Ovary (tissue), 7 donors: ENCODE measurements at regions not wholly inside any gene's neighbourhood (a gene's known extent, or its start where the extent isn't known, plus 50 kb on each side); places are given as distances from the start of the nearest gene placed in this dataset.

ENCODE experiments used
- DNase-seq, 5 donors: peaks; one replicate each; pipeline ENCODE4 v3.0.0-alpha.2; 2019 to 2020
- H3K27ac ChIP-seq, 2 donors: fragments of 200-600 bp; one replicate each; pipeline versions ENCODE4 v1.5.1 to v1.8.0; 2019 to 2022
- H3K27me3 ChIP-seq: fragments of 200-600 bp; one replicate; pipeline ENCODE4 v1.8.0; 2022
- H3K36me3 ChIP-seq: fragments of 200-600 bp; sonication (generic); one replicate; pipeline ENCODE4 v1.5.1; 2019
- H3K4me1 ChIP-seq: one replicate; pipeline ENCODE4 v1.8.1; 2013; ENCODE audit warnings: mild to moderate bottlenecking, moderate library complexity; ENCODE audit not compliant: insufficient read depth
- H3K4me3 ChIP-seq: fragments of 200-600 bp; sonication (generic); one replicate; pipeline ENCODE4 v1.5.1; 2017
- H3K9me3 ChIP-seq, 2 donors: fragments of 200-600 bp in 1 of 2; sonication (generic) in 1 of 2; one replicate each; pipeline versions ENCODE4 v1.5.1 to v1.8.1; 2013 to 2019; ENCODE audit warnings: mild to moderate bottlenecking in 1 of 2, moderate library complexity in 1 of 2
- EP300 ChIP-seq: sonication (generic); formaldehyde crosslinking; IDR thresholded peaks from one replicate; pipeline ENCODE4 v1.6.1; 2017; ENCODE audit warnings: antibody characterized with exemption
- POLR2A ChIP-seq: fragments of 450-650 bp; IDR thresholded peaks from one replicate; pipeline ENCODE4 v1.6.1; 2017; ENCODE audit warnings: antibody characterized with exemption, mild to moderate bottlenecking, moderate library complexity
- WGBS, 3 donors: extraction: QIAGEN DNeasy Blood & Tissue Kit in 1 of 3; methylation state at CpG; one replicate each; pipeline versions ENCODE4 v1.1.5 to v1.1.7; 2013 to 2017; 5-methylcytosine and 5-hydroxymethylcytosine counted together
- intact Hi-C, 4 donors: fragments of 100-400 bp; cut with DNase I; formaldehyde crosslinking; loops; one replicate each; pipeline versions ENCODE4 v1.11.0 to v1.15.1; 2022 to 2023
- TF ChIP-seq, protein P1 (sequence below), 3 donors: fragments of 450-650 bp in 2 of 3; fragments of 200-600 bp in 1 of 3; IDR thresholded peaks; one replicate each; pipeline versions ENCODE4 v1.5.1 to v1.8.0; 2016 to 2022; ENCODE audit warnings: antibody characterized with exemption in 3 of 3, mild to moderate bottlenecking in 1 of 3
- donor health status: DM: no; HTN: no; CAD: no; lungs with moderate emphysema.
- donor health status: DM: no; HTN: no; CAD: no.
- donor health status: Bipolar disorder and iron deficiency.
- donor health status: DM: no; HTN: no; CAD: no.
- donor health status: DM: yes; HTN: yes; CAD: no.

DNA sequence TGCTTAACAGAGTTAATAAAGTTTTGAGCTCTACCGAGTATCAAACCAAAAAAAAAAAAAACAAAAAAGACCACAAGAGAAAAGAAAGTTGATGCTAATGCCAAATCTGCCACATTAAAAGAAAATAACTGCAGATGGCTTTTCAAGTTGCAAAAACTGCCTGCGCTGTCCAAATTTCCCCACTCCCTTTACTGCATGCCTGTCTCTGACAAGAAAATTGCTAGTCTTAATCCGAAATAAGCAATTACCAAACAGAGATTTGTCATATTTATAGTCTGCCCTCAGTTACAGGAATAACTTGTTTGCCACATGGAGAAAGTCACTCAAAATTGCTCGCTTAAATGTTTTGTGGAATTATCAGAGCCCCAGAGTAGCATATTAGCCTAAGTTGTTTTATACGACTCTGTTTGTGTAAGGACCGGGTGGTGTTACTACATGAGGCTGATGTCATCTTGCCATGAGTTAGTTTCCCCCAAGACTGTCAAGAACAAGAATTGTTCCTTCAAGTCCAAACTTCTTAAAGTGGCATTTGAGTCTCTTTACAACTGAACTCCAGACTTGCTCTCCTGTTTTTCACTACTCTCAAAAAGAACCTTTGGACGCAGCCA, 160.9 kb downstream of the CEP120 start:
- H3K4me3 ChIP-seq, result no peak overlapping the region
- H3K9me3 ChIP-seq, result no peaks in the 10 kb centered on the region

DNA sequence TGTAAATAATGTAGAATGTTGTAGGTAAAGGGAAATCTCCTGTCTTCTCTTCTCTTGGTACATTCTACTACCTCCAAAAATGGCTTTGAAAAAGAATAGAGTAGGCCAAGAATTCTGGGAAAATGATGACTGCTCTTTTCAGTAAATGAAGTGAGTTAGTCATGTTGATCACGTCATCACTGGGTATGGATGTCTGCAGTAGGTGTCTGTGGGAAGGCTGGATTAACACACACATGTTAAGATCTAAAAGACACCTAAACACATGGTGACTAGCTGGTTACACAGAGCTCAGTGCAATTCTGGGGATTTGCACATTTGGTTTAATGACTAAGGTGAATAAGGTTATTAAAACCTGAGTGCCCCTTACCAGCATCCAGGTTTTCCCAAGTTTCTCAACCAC, 161.5 kb downstream of the CEP120 start:
- WGBS, 3 donors, result 65 to 81% (median 68%) methylated on average over 1 of the region's 1 CpG
- TF ChIP-seq POLR2A (no peak), EP300 (no peak)
- TF ChIP-seq, protein P1, sequence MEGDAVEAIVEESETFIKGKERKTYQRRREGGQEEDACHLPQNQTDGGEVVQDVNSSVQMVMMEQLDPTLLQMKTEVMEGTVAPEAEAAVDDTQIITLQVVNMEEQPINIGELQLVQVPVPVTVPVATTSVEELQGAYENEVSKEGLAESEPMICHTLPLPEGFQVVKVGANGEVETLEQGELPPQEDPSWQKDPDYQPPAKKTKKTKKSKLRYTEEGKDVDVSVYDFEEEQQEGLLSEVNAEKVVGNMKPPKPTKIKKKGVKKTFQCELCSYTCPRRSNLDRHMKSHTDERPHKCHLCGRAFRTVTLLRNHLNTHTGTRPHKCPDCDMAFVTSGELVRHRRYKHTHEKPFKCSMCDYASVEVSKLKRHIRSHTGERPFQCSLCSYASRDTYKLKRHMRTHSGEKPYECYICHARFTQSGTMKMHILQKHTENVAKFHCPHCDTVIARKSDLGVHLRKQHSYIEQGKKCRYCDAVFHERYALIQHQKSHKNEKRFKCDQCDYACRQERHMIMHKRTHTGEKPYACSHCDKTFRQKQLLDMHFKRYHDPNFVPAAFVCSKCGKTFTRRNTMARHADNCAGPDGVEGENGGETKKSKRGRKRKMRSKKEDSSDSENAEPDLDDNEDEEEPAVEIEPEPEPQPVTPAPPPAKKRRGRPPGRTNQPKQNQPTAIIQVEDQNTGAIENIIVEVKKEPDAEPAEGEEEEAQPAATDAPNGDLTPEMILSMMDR (IDR thresholded peaks at IDR 0.05), result no peak
- no peak overlapping the region for H3K4me3 ChIP-seq

More for the DNA sequence above, 160.9 kb downstream of the CEP120 start:
- Histone ChIP-seq H3K27me3 (no peaks in the 10 kb centered on the region), H3K36me3 (no peaks in the 10 kb centered on the region), H3K4me1 (no peaks in the 10 kb centered on the region), H3K27ac (no peak overlapping the region)
- intact Hi-C loops, result no loop called here
- no peak for DNase-seq
- TF ChIP-seq EP300 (no peak), POLR2A (no peak)
- TF ChIP-seq, protein P1 (IDR thresholded peaks at IDR 0.05), result no peak
- 29 to 30% (median 29%) methylated on average over 7 of the region's 7 CpGs for WGBS, 3 donors

DNA sequence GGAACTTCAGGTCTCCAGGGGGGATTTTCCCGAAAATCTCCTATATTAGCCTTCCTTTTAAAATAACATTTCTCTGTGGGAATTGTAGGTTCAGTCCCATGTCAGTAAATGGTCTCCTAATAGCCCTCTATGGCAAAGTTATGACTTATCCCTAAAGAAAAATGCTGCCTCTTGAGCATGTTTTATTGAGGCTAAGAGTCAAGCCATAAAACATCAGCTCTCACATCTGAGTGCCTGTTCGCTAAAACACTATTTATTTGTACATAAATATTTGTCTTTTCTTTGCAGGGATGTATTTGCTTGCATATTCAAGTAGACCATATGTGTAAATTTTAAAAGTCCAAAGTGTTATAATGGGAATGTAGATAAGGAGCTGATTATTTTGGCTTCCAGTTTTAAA, 160.4 kb downstream of the PRDM6 start:
- TF ChIP-seq, protein P1 (IDR thresholded peaks at IDR 0.05), result no peak
- TF ChIP-seq EP300 (no peak), POLR2A (no peak)
- 66 to 75% (median 75%) methylated on average over 2 of the region's 2 CpGs for WGBS, 3 donors
- intact Hi-C loops, result no loop called here
- H3K4me1 ChIP-seq, result no peaks in the 10 kb centered on the region
- no peak for DNase-seq
- H3K9me3 ChIP-seq, result no peaks in the 10 kb centered on the region
- no peak overlapping the region for H3K4me3 ChIP-seq
- no peaks in the 10 kb centered on the region for H3K27me3 ChIP-seq
- H3K36me3 ChIP-seq, result no peaks in the 10 kb centered on the region
- H3K27ac ChIP-seq, result no peak overlapping the region

More for the DNA sequence above, 161.5 kb downstream of the CEP120 start:
- H3K36me3 ChIP-seq, result no peaks in the 10 kb centered on the region
- no peak overlapping the region for H3K27ac ChIP-seq
- no peaks in the 10 kb centered on the region for H3K27me3 ChIP-seq
- no peaks in the 10 kb centered on the region for H3K4me1 ChIP-seq
- intact Hi-C loops, result no loop called here
- no peak for DNase-seq
- no peaks in the 10 kb centered on the region for H3K9me3 ChIP-seq

DNA sequence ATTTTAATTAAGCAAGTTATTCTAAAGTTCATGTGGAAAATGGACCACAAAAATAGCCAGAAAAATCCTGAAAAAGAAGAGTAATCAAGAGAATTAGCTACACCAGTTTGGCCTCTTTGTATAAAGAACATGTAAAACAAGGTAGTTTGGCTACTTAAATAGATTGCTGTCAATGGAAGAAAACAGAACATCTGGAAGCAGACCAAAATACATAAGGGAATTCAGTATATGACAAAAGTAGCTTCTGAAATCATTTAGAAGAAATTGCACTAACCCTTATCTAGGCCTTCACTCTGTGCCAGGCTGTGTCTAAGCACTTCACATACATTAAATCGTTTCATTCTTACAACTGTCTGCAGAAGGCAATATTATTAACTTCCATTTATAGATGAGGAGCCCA, 156.6 kb downstream of the PRDM6 start:
- no peaks in the 10 kb centered on the region for H3K36me3 ChIP-seq
- H3K9me3 ChIP-seq, result no peaks in the 10 kb centered on the region
- intact Hi-C loops, result no loop called here
- no peaks in the 10 kb centered on the region for H3K4me1 ChIP-seq
- 81 to 86% (median 84%) methylated on average over 1 of the region's 1 CpG for WGBS, 3 donors
- H3K27ac ChIP-seq, result no peak overlapping the region
- H3K27me3 ChIP-seq, result no peaks in the 10 kb centered on the region
- no peak overlapping the region for H3K4me3 ChIP-seq
- DNase-seq, result no peak
- TF ChIP-seq, protein P1 (IDR thresholded peaks at IDR 0.05), result no peak
- no peak for TF ChIP-seq POLR2A
- no peak for TF ChIP-seq EP300
